A549 (cell line): ENCODE measurements at regions not wholly inside any gene's neighbourhood (a gene's known extent, or its start where the extent isn't known, plus 50 kb on each side); places are given as distances from the start of the nearest gene placed in this dataset.

Source experiments
- ATAC-seq, 2 experiments: fragments of 200-7000 bp in 1 of 2; fragments of >200 bp in 1 of 2; cut with Nextera tagmentation in 1 of 2; cut with Tn5 transposase in 1 of 2; 3 replicates each; pipeline versions ENCODE4 v1.8.0 to v1.9.1; 2018 to 2020; ENCODE audit warnings: mild to moderate bottlenecking in 1 of 2, moderate library complexity in 1 of 2
- CTCF ChIA-PET: fragments of 300-600 bp; sonication (Branson Sonifier 250); formaldehyde crosslinking; extraction: SDS; loops from one replicate; lab custom pipeline; 2021; ENCODE audit warnings: antibody characterized with exemption, inconsistent platforms; lab: Yijun Ruan, JAX
- POLR2A ChIA-PET: fragments of 350-600 bp; formaldehyde crosslinking; extraction: SDS; loops from one replicate; lab custom pipeline; 2021; ENCODE audit warnings: antibody characterized with exemption, inconsistent platforms; lab: Yijun Ruan, JAX
- DNase-seq, 2 experiments: peaks; one replicate each; pipeline versions ENCODE4 v3.0.0 to v3.0.0-alpha.2; 2011 to 2016; ENCODE audit warnings: low read depth in 1 of 2, low spot score in 1 of 2
- FAIRE-seq: peaks from 2 replicates; lab custom pipeline; 2011; peaks lifted over from hg19 to GRCh38; lab: Jason Lieb, UNC
- H3K27ac ChIP-seq, 2 experiments: fragments of >200 bp; sonication (Bioruptor Twin); formaldehyde crosslinking; 3 replicates each; pipeline ENCODE4 v1.5.1; 2016 to 2017
- H3K4me1 ChIP-seq: fragments of >200 bp; sonication (Bioruptor Twin); formaldehyde crosslinking; 3 replicates; pipeline ENCODE4 v1.6.1; 2016
- H3K4me2 ChIP-seq: fragments of >200 bp; sonication (Bioruptor Twin); formaldehyde crosslinking; 3 replicates; pipeline ENCODE4 v1.6.1; 2016
- H3K4me3 ChIP-seq: fragments of >200 bp; sonication (Bioruptor Twin); formaldehyde crosslinking; 3 replicates; pipeline ENCODE4 v1.5.1; 2016
- H3K9me3 ChIP-seq: fragments of >200 bp; sonication (Bioruptor Twin); formaldehyde crosslinking; 3 replicates; pipeline ENCODE4 v1.6.1; 2016
- CBX2 ChIP-seq: fragments of 200-600 bp; sonication (generic); IDR thresholded peaks from 2 replicates; pipeline ENCODE4 v1.6.1; 2016; ENCODE audit warnings: low read depth, mild to moderate bottlenecking, borderline replicate concordance
- CBX8 ChIP-seq: fragments of 200-600 bp; sonication (generic); IDR thresholded peaks from 2 replicates; pipeline ENCODE4 v1.6.1; 2016
- CHD2 ChIP-seq: fragments of 150-350 bp; IDR thresholded peaks from 2 replicates; pipeline ENCODE4 v1.6.1; 2014; ENCODE audit warnings: low read length; ENCODE audit not compliant: partially characterized antibody
- CHD4 ChIP-seq: fragments of 200-600 bp; sonication (generic); IDR thresholded peaks from 2 replicates; pipeline ENCODE4 v1.6.1; 2016; ENCODE audit warnings: antibody characterized with exemption, mild to moderate bottlenecking, borderline replicate concordance
- CTCF ChIP-seq: fragments of >200 bp; sonication (Bioruptor Twin); formaldehyde crosslinking; IDR thresholded peaks from 3 replicates; pipeline ENCODE4 v1.5.1; 2016
- EHF ChIP-seq: fragments of 250-450 bp; sonication (Bioruptor Pico); IDR thresholded peaks from 2 replicates; pipeline ENCODE4 v1.5.0; 2020; ENCODE audit warnings: mild to moderate bottlenecking
- ESRRA ChIP-seq: fragments of 150-350 bp; IDR thresholded peaks from 2 replicates; pipeline ENCODE4 v1.6.1; 2014; ENCODE audit warnings: mild to moderate bottlenecking, low read length, borderline replicate concordance
- FOSB ChIP-seq: fragments of 250-450 bp; sonication (Bioruptor Pico); IDR thresholded peaks from 2 replicates; pipeline ENCODE4 v1.5.0; 2020; ENCODE audit warnings: mild to moderate bottlenecking, moderate library complexity
- GATA3 ChIP-seq: IDR thresholded peaks from 2 replicates; pipeline ENCODE4 v1.6.1; 2012; ENCODE audit warnings: borderline replicate concordance
- HDAC2 ChIP-seq: fragments of 200-600 bp; sonication (generic); IDR thresholded peaks from 2 replicates; pipeline ENCODE4 v1.6.1; 2016
- HMGXB4 ChIP-seq: fragments of 250-450 bp; sonication (Bioruptor Pico); IDR thresholded peaks from 2 replicates; pipeline ENCODE4 v1.5.0; 2021; ENCODE audit warnings: mild to moderate bottlenecking, moderate library complexity, borderline replicate concordance
- HOXA7 ChIP-seq: fragments of 250-450 bp; sonication (Bioruptor Pico); IDR thresholded peaks from 2 replicates; pipeline ENCODE4 v1.5.0; 2020; ENCODE audit warnings: mild to moderate bottlenecking, moderate library complexity
- HOXB13 ChIP-seq: fragments of 250-450 bp; sonication (Bioruptor Pico); IDR thresholded peaks from 2 replicates; pipeline ENCODE4 v1.5.0; 2020; ENCODE audit warnings: low read depth, mild to moderate bottlenecking, moderate library complexity
- JUN ChIP-seq, 2 experiments: fragments of >200 bp; sonication (Bioruptor Twin); formaldehyde crosslinking; IDR thresholded peaks; 2 replicates in 1 of 2; 3 replicates in 1 of 2; pipeline ENCODE4 v1.6.1; 2016 to 2017
- KDM1A ChIP-seq: fragments of 200-600 bp; sonication (generic); IDR thresholded peaks from 2 replicates; pipeline ENCODE4 v1.6.1; 2016; ENCODE audit warnings: low read depth, mild to moderate bottlenecking
- KDM5A ChIP-seq: fragments of 200-600 bp; sonication (generic); IDR thresholded peaks from 2 replicates; pipeline ENCODE4 v1.6.1; 2016; ENCODE audit warnings: antibody characterized with exemption, mild to moderate bottlenecking
- MAFK ChIP-seq: fragments of 450-650 bp; IDR thresholded peaks from 2 replicates; pipeline ENCODE4 v1.6.1; 2014; ENCODE audit not compliant: partially characterized antibody
- MAZ ChIP-seq: fragments of 150-350 bp; IDR thresholded peaks from 2 replicates; pipeline ENCODE4 v1.6.1; 2014; ENCODE audit warnings: antibody characterized with exemption, low read depth, low read length, borderline replicate concordance
- MYC ChIP-seq: IDR thresholded peaks from 2 replicates; pipeline ENCODE4 v1.6.1; 2012; ENCODE audit warnings: mild to moderate bottlenecking, inconsistent platforms, low read length, improper control_type of control experiment, borderline replicate concordance
- NPAS2 ChIP-seq: fragments of 250-450 bp; sonication (Bioruptor Pico); IDR thresholded peaks from 2 replicates; pipeline ENCODE4 v1.8.0; 2022; ENCODE audit warnings: mild to moderate bottlenecking, moderate library complexity, borderline replicate concordance
- PHF8 ChIP-seq: fragments of 200-600 bp; sonication (generic); IDR thresholded peaks from 2 replicates; pipeline ENCODE4 v1.6.1; 2016; ENCODE audit warnings: low read depth, mild to moderate bottlenecking, antibody characterized with exemption, moderate library complexity, borderline replicate concordance
- POLR2A ChIP-seq: IDR thresholded peaks from 2 replicates; pipeline ENCODE4 v1.6.1; 2012; ENCODE audit warnings: mild to moderate bottlenecking, low read length
- REST ChIP-seq: fragments of 200-600 bp; sonication (generic); IDR thresholded peaks from 2 replicates; pipeline ENCODE4 v1.6.1; 2016; ENCODE audit warnings: antibody characterized with exemption, mild to moderate bottlenecking, moderate library complexity
- SMC3 ChIP-seq: fragments of >200 bp; sonication (Bioruptor Twin); formaldehyde crosslinking; IDR thresholded peaks from 3 replicates; pipeline ENCODE4 v1.6.1; 2018; ENCODE audit warnings: inconsistent platforms
- TP53 ChIP-seq: fragments of 250-450 bp; sonication (Bioruptor Pico); IDR thresholded peaks from 2 replicates; pipeline ENCODE4 v1.5.0; 2021; ENCODE audit warnings: mild to moderate bottlenecking, moderate library complexity
- ZNF302 ChIP-seq: fragments of 250-450 bp; sonication (Bioruptor Pico); IDR thresholded peaks from 2 replicates; pipeline ENCODE4 v1.9.0; 2021; ENCODE audit warnings: inconsistent platforms, mild to moderate bottlenecking, moderate library complexity
- WGBS: methylation state at CpG from one replicate; pipeline ENCODE4 v1.1.6; 2017; ENCODE audit errors: missing lambda C conversion rate; 5-methylcytosine and 5-hydroxymethylcytosine counted together
- TF ChIP-seq, protein P1 (sequence below): fragments of 250-450 bp; sonication (Bioruptor Pico); IDR thresholded peaks from 2 replicates; pipeline ENCODE4 v1.5.0; 2020; ENCODE audit warnings: low read depth, mild to moderate bottlenecking, moderate library complexity

GRCh38 chr10:128298587-128298986 lies 172.4 kb upstream of the MKI67 start:
- ChIA-PET CTCF (interaction anchor here (1.2 kb wide), 1 partner anchor 35 kb away, joined by 3 read pairs; no protein-coding TSS in a partner anchor), POLR2A (no interaction called here)
- no peak for DNase-seq
- no peak for FAIRE-seq
- H3K9me3 ChIP-seq: no peaks in the 10 kb centered on the region
- no peaks in the 10 kb centered on the region for H3K4me1 ChIP-seq
- WGBS: 28% methylated on average over 4 of the region's 4 CpGs
- H3K27ac ChIP-seq: no peak overlapping the region
- H3K4me2 ChIP-seq: no peak overlapping the region
- no peak overlapping the region for H3K4me3 ChIP-seq
- TF ChIP-seq GATA3 (no peak), ESRRA (no peak), FOSB (CRISPR knock-in tag) (no peak), HOXA7 (no peak), HOXB13 (CRISPR knock-in tag) (no peak), HMGXB4 (no peak), POLR2A (no peak), MYC (no peak), REST (no peak), CHD2 (no peak), EHF (CRISPR knock-in tag) (no peak), CBX2 (no peak), JUN (IDR thresholded peaks at IDR 0.05) (no peak), MAFK (no peak), SMC3 (no peak), PHF8 (no peak), CTCF (no peak), KDM5A (no peak)
- TF ChIP-seq, protein P1, sequence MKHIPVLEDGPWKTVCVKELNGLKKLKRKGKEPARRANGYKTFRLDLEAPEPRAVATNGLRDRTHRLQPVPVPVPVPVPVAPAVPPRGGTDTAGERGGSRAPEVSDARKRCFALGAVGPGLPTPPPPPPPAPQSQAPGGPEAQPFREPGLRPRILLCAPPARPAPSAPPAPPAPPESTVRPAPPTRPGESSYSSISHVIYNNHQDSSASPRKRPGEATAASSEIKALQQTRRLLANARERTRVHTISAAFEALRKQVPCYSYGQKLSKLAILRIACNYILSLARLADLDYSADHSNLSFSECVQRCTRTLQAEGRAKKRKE (CRISPR knock-in tag): no peak
- no peak for ATAC-seq

DNA sequence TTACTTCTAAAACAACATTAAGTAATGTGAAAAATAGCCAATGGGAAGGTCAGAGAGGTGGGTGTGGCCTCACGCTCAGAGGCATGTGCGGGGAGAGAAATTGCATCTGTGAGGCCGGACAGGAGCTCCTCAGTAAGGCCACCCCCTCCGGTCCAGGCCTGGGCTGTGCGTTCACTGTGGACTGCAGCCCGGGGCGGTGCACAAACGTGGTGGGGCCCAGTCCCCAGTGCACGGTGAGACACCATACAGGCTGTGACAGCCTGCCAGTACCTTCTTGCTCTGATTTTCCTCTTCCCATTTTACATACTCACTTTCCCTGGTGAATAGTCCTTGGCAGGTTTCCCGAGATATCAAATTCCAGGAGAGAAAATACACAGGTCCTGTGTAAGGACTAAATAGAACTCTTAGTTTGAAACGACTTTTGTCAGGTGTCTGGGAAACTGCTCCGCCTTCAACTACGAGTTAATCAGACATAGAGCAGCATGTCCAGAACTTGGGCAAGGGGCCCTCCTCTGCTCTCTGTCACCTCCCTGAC lies 174.1 kb upstream of the MKI67 start:
- H3K4me1 ChIP-seq: no peaks in the 10 kb centered on the region
- FAIRE-seq (no peak), DNase-seq (no peak), ATAC-seq (no peak)
- H3K9me3 ChIP-seq: no peaks in the 10 kb centered on the region
- no peak overlapping the region for H3K4me2 ChIP-seq
- H3K4me3 ChIP-seq: no peak overlapping the region
- ChIA-PET CTCF (interaction anchor here (1.0 kb wide), 1 partner anchor 9 kb away, joined by 3 read pairs; no protein-coding TSS in a partner anchor), POLR2A (no interaction called here)
- WGBS: 14% methylated on average over 13 of the region's 13 CpGs
- no peak overlapping the region for H3K27ac ChIP-seq
- TF ChIP-seq CBX8 (no peak), MYC (no peak), KDM1A (no peak), CTCF (no peak), CHD4 (no peak), TP53 (CRISPR knock-in tag) (no peak), ZNF302 (CRISPR knock-in tag) (no peak), NPAS2 (CRISPR knock-in tag) (no peak), MAZ (no peak), FOSB (CRISPR knock-in tag) (no peak), MAFK (no peak), HDAC2 (no peak), CHD2 (no peak)
- TF ChIP-seq, protein P1 (CRISPR knock-in tag): no peak
